Aorta (tissue), 5 donors: ENCODE measurements at regions not wholly inside any gene's neighbourhood (a gene's known extent, or its start where the extent isn't known, plus 50 kb on each side); places are given as distances from the start of the nearest gene placed in this dataset.

ENCODE experiments used
- ATAC-seq: fragments of 200-7000 bp; cut with Tn5 transposase; one replicate; pipeline ENCODE4 v1.9.1; 2022; ENCODE audit warnings: moderate library complexity; ENCODE audit not compliant: low FRiP score
- DNase-seq, 2 donors: peaks; one replicate each; pipeline ENCODE4 v3.0.0-alpha.2; 2020
- H3K27ac ChIP-seq, 2 donors: one replicate each; pipeline ENCODE4 v1.5.1; 2013; ENCODE audit warnings: low read length in 2 of 2, mild to moderate bottlenecking in 2 of 2, moderate library complexity in 2 of 2, control low read depth in 1 of 2, inconsistent platforms in 1 of 2, low read depth in 1 of 2
- H3K27me3 ChIP-seq, 2 donors: one replicate each; pipeline ENCODE4 v1.6.1; 2013; ENCODE audit warnings: control low read depth in 1 of 2, low read length in 1 of 2, mild to moderate bottlenecking in 1 of 2, moderate library complexity in 1 of 2; ENCODE audit not compliant: insufficient read depth in 2 of 2, control insufficient read depth in 1 of 2
- H3K36me3 ChIP-seq, 2 donors: one replicate each; pipeline ENCODE4 v1.6.1; 2013; ENCODE audit warnings: control low read depth in 1 of 2, low read length in 1 of 2, mild to moderate bottlenecking in 1 of 2; ENCODE audit not compliant: insufficient read depth in 2 of 2, control insufficient read depth in 1 of 2
- H3K4me1 ChIP-seq, 2 donors: one replicate each; pipeline ENCODE4 v1.6.1; 2013; ENCODE audit warnings: low read length in 2 of 2, control low read depth in 1 of 2, mild to moderate bottlenecking in 1 of 2, moderate library complexity in 1 of 2; ENCODE audit not compliant: insufficient read depth in 2 of 2, control insufficient read depth in 1 of 2
- H3K4me3 ChIP-seq, 2 donors: one replicate each; pipeline ENCODE4 v1.5.1; 2013; ENCODE audit warnings: low read length in 2 of 2, control low read depth in 1 of 2, mild to moderate bottlenecking in 1 of 2
- H3K9me3 ChIP-seq: one replicate; pipeline ENCODE4 v1.6.1; 2013; ENCODE audit warnings: mild to moderate bottlenecking, low read length; ENCODE audit not compliant: control insufficient read depth
- WGBS, 2 donors: extraction: QIAGEN DNeasy Blood & Tissue Kit; methylation state at CpG; one replicate each; pipeline ENCODE4 v1.1.7; 2013; 5-methylcytosine and 5-hydroxymethylcytosine counted together
- intact Hi-C, 2 donors: fragments of 100-400 bp; cut with DNase I; formaldehyde crosslinking; loops; one replicate each; pipeline versions ENCODE4 v1.14.2 to v1.15.0; 2022
- donor health status: healthy with polysubstance abuse.
- donor health status: Bipolar disorder and iron deficiency.
- donor health status: DM: no; HTN: no; CAD: no.
- donor health status: DM: no; HTN: no; CAD: no.
- donor health status: DM: yes; HTN: yes; CAD: no.

GRCh38 chr20:58059260-58059544, 169.3 kb downstream of the ANKRD60 start:
- no peak for ATAC-seq
- DNase-seq, result no peak

GRCh38 chr20:58058421-58059259, 169.8 kb downstream of the ANKRD60 start:
- no peak overlapping the region for H3K27ac ChIP-seq
- H3K36me3 ChIP-seq, result no peaks in the 10 kb centered on the region
- 73 to 76% methylated on average over 8 of the region's 8 CpGs for WGBS, 2 donors
- no peaks in the 10 kb centered on the region for H3K4me1 ChIP-seq
- H3K9me3 ChIP-seq, result no peaks in the 10 kb centered on the region
- no peak overlapping the region for H3K4me3 ChIP-seq
- DNase-seq, result no peak
- intact Hi-C loops, result no loop called here
- no peaks in the 10 kb centered on the region for H3K27me3 ChIP-seq
- no peak for ATAC-seq

More at GRCh38 chr20:58059260-58059544, 169.3 kb downstream of the ANKRD60 start:
- H3K4me1 ChIP-seq, result no peaks in the 10 kb centered on the region
- H3K4me3 ChIP-seq, result no peak overlapping the region
- H3K27ac ChIP-seq, result no peak overlapping the region
- no peaks in the 10 kb centered on the region for H3K27me3 ChIP-seq
- intact Hi-C loops, result no loop called here
- H3K36me3 ChIP-seq, result no peaks in the 10 kb centered on the region
- no peaks in the 10 kb centered on the region for H3K9me3 ChIP-seq
- WGBS, 2 donors, result 81 to 83% methylated on average over 1 of the region's 1 CpG

GRCh38 chr20:58056921-58057686, 171.3 kb downstream of the ANKRD60 start:
- ATAC-seq (no peak), DNase-seq (no peak)
- Histone ChIP-seq H3K9me3 (no peaks in the 10 kb centered on the region), H3K4me1 (no peaks in the 10 kb centered on the region), H3K4me3 (no peak overlapping the region), H3K27ac (no peak overlapping the region), H3K36me3 (no peaks in the 10 kb centered on the region), H3K27me3 (no peaks in the 10 kb centered on the region)
- intact Hi-C loops, result no loop called here
- 96 to 98% methylated on average over 7 of the region's 7 CpGs for WGBS, 2 donors

- DNase-seq, result no peak
- H3K27me3 ChIP-seq, result no peaks in the 10 kb centered on the region
- no peak for ATAC-seq
- H3K4me1 ChIP-seq, result no peaks in the 10 kb centered on the region
- no peak overlapping the region for H3K27ac ChIP-seq
- H3K9me3 ChIP-seq, result no peaks in the 10 kb centered on the region
- intact Hi-C loops, result no loop called here
- 96% methylated on average over 10 of the region's 10 CpGs for WGBS, 2 donors
- H3K4me3 ChIP-seq, result no peak overlapping the region
- H3K36me3 ChIP-seq, result no peaks in the 10 kb centered on the region
Observed at GRCh38 chr20:58056021-58056591, 172.3 kb downstream of the ANKRD60 start.

- DNase-seq, result peak in 1 of 2 donors; percentile 58
Observed at GRCh38 chr20:58054780-58055373, 173.6 kb downstream of the ANKRD60 start.

GRCh38 chr20:58054082-58054779, 174.2 kb downstream of the ANKRD60 start:
- ATAC-seq, result no peak
- Histone ChIP-seq H3K4me3 (no peak overlapping the region), H3K27ac (no peak overlapping the region), H3K4me1 (no peaks in the 10 kb centered on the region), H3K27me3 (no peaks in the 10 kb centered on the region), H3K36me3 (no peaks in the 10 kb centered on the region), H3K9me3 (no peaks in the 10 kb centered on the region)
- intact Hi-C loops, result no loop called here
- no peak for DNase-seq
- WGBS, 2 donors, result 54 to 55% methylated on average over 6 of the region's 6 CpGs

More at GRCh38 chr20:58054780-58055373, 173.6 kb downstream of the ANKRD60 start:
- no peak overlapping the region for H3K4me3 ChIP-seq
- no peaks in the 10 kb centered on the region for H3K36me3 ChIP-seq
- no peak overlapping the region for H3K27ac ChIP-seq
- intact Hi-C loops, result no loop called here
- WGBS, 2 donors, result 16 to 30% methylated on average over 11 of the region's 11 CpGs
- no peaks in the 10 kb centered on the region for H3K4me1 ChIP-seq
- peak; percentile 81 for ATAC-seq
- H3K27me3 ChIP-seq, result no peaks in the 10 kb centered on the region
- no peaks in the 10 kb centered on the region for H3K9me3 ChIP-seq

- Histone ChIP-seq H3K27me3 (no peaks in the 10 kb centered on the region), H3K9me3 (no peaks in the 10 kb centered on the region), H3K4me1 (no peaks in the 10 kb centered on the region), H3K27ac (no peak overlapping the region), H3K36me3 (no peaks in the 10 kb centered on the region), H3K4me3 (no peak overlapping the region)
- intact Hi-C loops, result no loop called here
- no peak for ATAC-seq
- WGBS, 2 donors, result 92 to 95% methylated on average over 10 of the region's 10 CpGs
- DNase-seq, result no peak
Observed at GRCh38 chr20:58053391-58054055, 174.9 kb downstream of the ANKRD60 start.

- DNase-seq, result no peak
- 50 to 55% methylated on average over 1 of the region's 1 CpG for WGBS, 2 donors
- H3K27me3 ChIP-seq, result no peaks in the 10 kb centered on the region
- H3K4me1 ChIP-seq, result no peaks in the 10 kb centered on the region
- no peak overlapping the region for H3K27ac ChIP-seq
- H3K36me3 ChIP-seq, result no peaks in the 10 kb centered on the region
- no peak for ATAC-seq
- intact Hi-C loops, result no loop called here
- H3K4me3 ChIP-seq, result no peak overlapping the region
- no peaks in the 10 kb centered on the region for H3K9me3 ChIP-seq
Observed at GRCh38 chr20:58051367-58051766, 177.1 kb downstream of the ANKRD60 start.
